ENCODE measurements at regions not wholly inside any gene's neighbourhood (a gene's known extent, or its start where the extent isn't known, plus 50 kb on each side); places are given as distances from the start of the nearest gene placed in this dataset.

- no peaks in the 10 kb centered on the region for H3K36me3 ChIP-seq (ENCODE audit: insufficient read depth, low read length)
- no peak overlapping the region for H2AFZ ChIP-seq (ENCODE audit: low read length)
- H3K9me2 ChIP-seq (replicated peaks; ENCODE audit: insufficient read depth, low read length): no peaks in the 10 kb centered on the region
- H3K27me3 ChIP-seq (ENCODE audit: low read length): no peaks in the 10 kb centered on the region
- H3K9me3 ChIP-seq (ENCODE audit: low read length): no peaks in the 10 kb centered on the region
- H3K27ac ChIP-seq (ENCODE audit: low read length): no peak overlapping the region
- DNase-seq: no peak
- no peak overlapping the region for H3K9ac ChIP-seq (ENCODE audit: low read length)
- H3K4me3 ChIP-seq (ENCODE audit: low read length): no peak overlapping the region
- no peaks in the 10 kb centered on the region for H4K20me1 ChIP-seq (ENCODE audit: insufficient read depth, low read depth, low read length)
- H3K4me2 ChIP-seq (ENCODE audit: low read depth, low read length, poor library complexity, severe bottlenecking): no peak overlapping the region
- no peaks in the 10 kb centered on the region for H3K79me2 ChIP-seq (ENCODE audit: low read length)
- H3K4me1 ChIP-seq (ENCODE audit: low read length): no peaks in the 10 kb centered on the region
Observed at GRCh38 chr7:25926009-25926408, 226.0 kb upstream of the NFE2L3 start.

DNA sequence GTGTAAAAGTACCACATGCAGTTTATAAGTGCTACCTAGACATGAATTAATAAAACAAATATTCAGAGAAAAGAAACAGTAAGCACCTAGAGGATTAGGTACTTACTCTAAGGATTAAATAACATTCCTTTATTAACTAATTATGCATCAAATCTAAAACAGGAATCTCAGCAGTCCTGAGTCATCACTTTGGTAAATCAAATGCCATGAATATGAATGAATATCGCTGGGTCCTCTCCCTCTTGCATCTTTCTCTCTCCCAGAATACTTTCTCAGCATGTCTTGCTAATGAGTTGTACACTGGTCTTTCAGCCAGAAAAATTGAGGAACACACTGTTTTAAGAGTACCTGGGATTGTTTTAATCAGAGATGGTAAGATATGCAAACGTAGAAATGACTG is 225.5 kb upstream of the NFE2L3 start:
- Histone ChIP-seq H3K4me1 (ENCODE audit: low read length) (no peaks in the 10 kb centered on the region), H3K4me2 (ENCODE audit: low read depth, low read length, poor library complexity, severe bottlenecking) (no peak overlapping the region), H3K27ac (ENCODE audit: low read length) (no peak overlapping the region), H3K36me3 (ENCODE audit: insufficient read depth, low read length) (no peaks in the 10 kb centered on the region), H3K4me3 (ENCODE audit: low read length) (no peak overlapping the region), H2AFZ (ENCODE audit: low read length) (no peak overlapping the region), H3K9ac (ENCODE audit: low read length) (no peak overlapping the region), H3K9me3 (ENCODE audit: low read length) (no peaks in the 10 kb centered on the region), H3K79me2 (ENCODE audit: low read length) (no peaks in the 10 kb centered on the region), H3K27me3 (ENCODE audit: low read length) (no peaks in the 10 kb centered on the region), H3K9me2 (replicated peaks; ENCODE audit: insufficient read depth, low read length) (no peaks in the 10 kb centered on the region), H4K20me1 (ENCODE audit: insufficient read depth, low read depth, low read length) (no peaks in the 10 kb centered on the region)
- no peak for DNase-seq

- H3K9me2 ChIP-seq (replicated peaks; ENCODE audit: insufficient read depth, low read length): no peaks in the 10 kb centered on the region
- H3K9me3 ChIP-seq (ENCODE audit: low read length): no peaks in the 10 kb centered on the region
- DNase-seq: no peak
- no peaks in the 10 kb centered on the region for H3K4me1 ChIP-seq (ENCODE audit: low read length)
- H3K4me3 ChIP-seq (ENCODE audit: low read length): no peak overlapping the region
- no peaks in the 10 kb centered on the region for H4K20me1 ChIP-seq (ENCODE audit: insufficient read depth, low read depth, low read length)
- H3K9ac ChIP-seq (ENCODE audit: low read length): no peak overlapping the region
- no peaks in the 10 kb centered on the region for H3K27me3 ChIP-seq (ENCODE audit: low read length)
- H3K79me2 ChIP-seq (ENCODE audit: low read length): no peaks in the 10 kb centered on the region
- H2AFZ ChIP-seq (ENCODE audit: low read length): no peak overlapping the region
- no peak overlapping the region for H3K4me2 ChIP-seq (ENCODE audit: low read depth, low read length, poor library complexity, severe bottlenecking)
- H3K36me3 ChIP-seq (ENCODE audit: insufficient read depth, low read length): no peaks in the 10 kb centered on the region
- H3K27ac ChIP-seq (ENCODE audit: low read length): no peak overlapping the region
Observed at GRCh38 chr7:25926891-25927625, 224.9 kb upstream of the NFE2L3 start.

DNA sequence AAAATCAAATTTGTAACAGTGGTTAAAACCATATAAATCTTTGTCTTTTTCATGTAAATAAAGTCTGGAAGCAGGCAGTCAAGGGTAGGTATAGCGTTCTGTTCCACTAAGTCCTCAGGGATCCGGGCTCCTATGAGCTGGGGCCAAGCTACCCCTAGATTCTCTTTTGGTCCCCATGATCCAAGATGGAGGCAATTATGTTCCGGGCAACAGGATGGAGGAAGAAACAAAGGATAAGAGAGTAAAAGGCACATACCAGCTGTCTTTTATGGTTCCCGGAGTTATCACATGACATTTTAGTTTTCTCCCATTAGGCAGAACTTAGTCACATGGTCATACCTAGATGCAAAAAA is 224.4 kb upstream of the NFE2L3 start:
- Histone ChIP-seq H3K79me2 (ENCODE audit: low read length) (no peaks in the 10 kb centered on the region), H3K4me3 (ENCODE audit: low read length) (no peak overlapping the region), H3K36me3 (ENCODE audit: insufficient read depth, low read length) (no peaks in the 10 kb centered on the region), H3K9me2 (replicated peaks; ENCODE audit: insufficient read depth, low read length) (no peaks in the 10 kb centered on the region), H3K27ac (ENCODE audit: low read length) (no peak overlapping the region), H3K27me3 (ENCODE audit: low read length) (no peaks in the 10 kb centered on the region), H3K9me3 (ENCODE audit: low read length) (no peaks in the 10 kb centered on the region), H3K4me1 (ENCODE audit: low read length) (no peaks in the 10 kb centered on the region), H3K9ac (ENCODE audit: low read length) (no peak overlapping the region), H2AFZ (ENCODE audit: low read length) (no peak overlapping the region), H3K4me2 (ENCODE audit: low read depth, low read length, poor library complexity, severe bottlenecking) (no peak overlapping the region), H4K20me1 (ENCODE audit: insufficient read depth, low read depth, low read length) (no peaks in the 10 kb centered on the region)
- no peak for DNase-seq

- no peak overlapping the region for H3K27ac ChIP-seq (ENCODE audit: low read length)
- H4K20me1 ChIP-seq (ENCODE audit: insufficient read depth, low read depth, low read length): no peaks in the 10 kb centered on the region
- H3K79me2 ChIP-seq (ENCODE audit: low read length): no peaks in the 10 kb centered on the region
- H3K27me3 ChIP-seq (ENCODE audit: low read length): no peaks in the 10 kb centered on the region
- H3K4me2 ChIP-seq (ENCODE audit: low read depth, low read length, poor library complexity, severe bottlenecking): no peak overlapping the region
- H3K4me1 ChIP-seq (ENCODE audit: low read length): no peaks in the 10 kb centered on the region
- no peaks in the 10 kb centered on the region for H3K9me2 ChIP-seq (replicated peaks; ENCODE audit: insufficient read depth, low read length)
- no peak overlapping the region for H2AFZ ChIP-seq (ENCODE audit: low read length)
- no peaks in the 10 kb centered on the region for H3K9me3 ChIP-seq (ENCODE audit: low read length)
- no peaks in the 10 kb centered on the region for H3K36me3 ChIP-seq (ENCODE audit: insufficient read depth, low read length)
- H3K9ac ChIP-seq (ENCODE audit: low read length): no peak overlapping the region
- no peak overlapping the region for H3K4me3 ChIP-seq (ENCODE audit: low read length)
- no peak for DNase-seq
Observed at GRCh38 chr7:25928549-25929330, 223.3 kb upstream of the NFE2L3 start.

GRCh38 chr7:25929448-25929847 is 222.6 kb upstream of the NFE2L3 start:
- Histone ChIP-seq H3K4me1 (ENCODE audit: low read length) (no peaks in the 10 kb centered on the region), H3K9me2 (replicated peaks; ENCODE audit: insufficient read depth, low read length) (no peaks in the 10 kb centered on the region), H3K27ac (ENCODE audit: low read length) (no peak overlapping the region), H3K9ac (ENCODE audit: low read length) (no peak overlapping the region), H3K79me2 (ENCODE audit: low read length) (no peaks in the 10 kb centered on the region), H4K20me1 (ENCODE audit: insufficient read depth, low read depth, low read length) (no peaks in the 10 kb centered on the region), H3K27me3 (ENCODE audit: low read length) (no peaks in the 10 kb centered on the region), H3K4me3 (ENCODE audit: low read length) (no peak overlapping the region), H3K9me3 (ENCODE audit: low read length) (no peaks in the 10 kb centered on the region), H3K36me3 (ENCODE audit: insufficient read depth, low read length) (no peaks in the 10 kb centered on the region), H2AFZ (ENCODE audit: low read length) (no peak overlapping the region), H3K4me2 (ENCODE audit: low read depth, low read length, poor library complexity, severe bottlenecking) (no peak overlapping the region)
- no peak for DNase-seq

- H3K79me2 ChIP-seq (ENCODE audit: low read length): no peaks in the 10 kb centered on the region
- no peak overlapping the region for H3K27ac ChIP-seq (ENCODE audit: low read length)
- H3K9me2 ChIP-seq (replicated peaks; ENCODE audit: insufficient read depth, low read length): no peaks in the 10 kb centered on the region
- no peaks in the 10 kb centered on the region for H4K20me1 ChIP-seq (ENCODE audit: insufficient read depth, low read depth, low read length)
- no peaks in the 10 kb centered on the region for H3K36me3 ChIP-seq (ENCODE audit: insufficient read depth, low read length)
- no peak overlapping the region for H3K9ac ChIP-seq (ENCODE audit: low read length)
- H3K4me1 ChIP-seq (ENCODE audit: low read length): no peaks in the 10 kb centered on the region
- H3K4me2 ChIP-seq (ENCODE audit: low read depth, low read length, poor library complexity, severe bottlenecking): no peak overlapping the region
- no peaks in the 10 kb centered on the region for H3K27me3 ChIP-seq (ENCODE audit: low read length)
- no peak overlapping the region for H2AFZ ChIP-seq (ENCODE audit: low read length)
- DNase-seq: no peak
- H3K9me3 ChIP-seq (ENCODE audit: low read length): no peaks in the 10 kb centered on the region
- H3K4me3 ChIP-seq (ENCODE audit: low read length): no peak overlapping the region
Observed at GRCh38 chr7:25930492-25931048, 221.4 kb upstream of the NFE2L3 start.

- Histone ChIP-seq H3K4me1 (ENCODE audit: low read length) (no peaks in the 10 kb centered on the region), H2AFZ (ENCODE audit: low read length) (no peak overlapping the region)
- no peak for DNase-seq
Observed at GRCh38 chr7:25931156-25931555, 220.8 kb upstream of the NFE2L3 start.

More at GRCh38 chr7:25931156-25931555, 220.8 kb upstream of the NFE2L3 start:
- Histone ChIP-seq H3K36me3 (ENCODE audit: insufficient read depth, low read length) (no peaks in the 10 kb centered on the region), H3K9me2 (replicated peaks; ENCODE audit: insufficient read depth, low read length) (no peaks in the 10 kb centered on the region), H3K9me3 (ENCODE audit: low read length) (no peaks in the 10 kb centered on the region), H3K4me2 (ENCODE audit: low read depth, low read length, poor library complexity, severe bottlenecking) (no peak overlapping the region), H3K4me3 (ENCODE audit: low read length) (no peak overlapping the region), H3K79me2 (ENCODE audit: low read length) (no peaks in the 10 kb centered on the region), H3K9ac (ENCODE audit: low read length) (no peak overlapping the region), H3K27me3 (ENCODE audit: low read length) (no peaks in the 10 kb centered on the region), H4K20me1 (ENCODE audit: insufficient read depth, low read depth, low read length) (no peaks in the 10 kb centered on the region), H3K27ac (ENCODE audit: low read length) (no peak overlapping the region)
